NOMO-1 treated with dmso at 0.1 percent for 144 hours (cell line): ENCODE measurements at regions not wholly inside any gene's neighbourhood (a gene's known extent, or its start where the extent isn't known, plus 50 kb on each side); places are given as distances from the start of the nearest gene placed in this dataset.

Experiments
- DNase-seq: peaks from one replicate; lab custom pipeline; 2025; ENCODE audit not compliant: unreplicated experiment; lab: John Stamatoyannopoulos, UW

- no peak for DNase-seq
Observed at GRCh38 chr1:199756066-199756465, 271.4 kb upstream of the NR5A2 start.

GRCh38 chr1:199758626-199759255 lies 268.8 kb upstream of the NR5A2 start:
- no peak for DNase-seq

- DNase-seq: no peak
Observed at GRCh38 chr1:199759268-199759730, 268.2 kb upstream of the NR5A2 start.

GRCh38 chr1:199762572-199762971 lies 264.9 kb upstream of the NR5A2 start:
- no peak for DNase-seq

GRCh38 chr1:199766218-199766792 lies 261.2 kb upstream of the NR5A2 start:
- DNase-seq: no peak

- DNase-seq: no peak
Observed at GRCh38 chr1:199767700-199768099, 259.8 kb upstream of the NR5A2 start.

GRCh38 chr1:199774433-199775089 lies 252.9 kb upstream of the NR5A2 start:
- DNase-seq: no peak

GRCh38 chr1:199776768-199777497 lies 250.6 kb upstream of the NR5A2 start:
- DNase-seq: no peak

- no peak for DNase-seq
Observed at GRCh38 chr1:199778324-199778955, 249.1 kb upstream of the NR5A2 start.

- DNase-seq: no peak
Observed at GRCh38 chr1:199780091-199780490, 247.4 kb upstream of the NR5A2 start.

GRCh38 chr1:199780948-199781670 lies 246.4 kb upstream of the NR5A2 start:
- DNase-seq: no peak

GRCh38 chr1:199784138-199784895 lies 243.2 kb upstream of the NR5A2 start:
- DNase-seq: no peak

- DNase-seq: no peak
Observed at GRCh38 chr1:199786695-199787094, 240.8 kb upstream of the NR5A2 start.

GRCh38 chr1:199789141-199789540 lies 238.4 kb upstream of the NR5A2 start:
- no peak for DNase-seq

GRCh38 chr1:199791495-199791894 lies 236.0 kb upstream of the NR5A2 start:
- DNase-seq: no peak

GRCh38 chr1:199792874-199793273 lies 234.6 kb upstream of the NR5A2 start:
- no peak for DNase-seq

- DNase-seq: no peak
Observed at GRCh38 chr1:199794105-199794863, 233.2 kb upstream of the NR5A2 start.

- no peak for DNase-seq
Observed at GRCh38 chr1:199799116-199799515, 228.4 kb upstream of the NR5A2 start.

- DNase-seq: no peak
Observed at GRCh38 chr1:199804526-199804925, 223.0 kb upstream of the NR5A2 start.
